Rectal smooth muscle tissue (tissue), 1 donor: ENCODE measurements at regions not wholly inside any gene's neighbourhood (a gene's known extent, or its start where the extent isn't known, plus 50 kb on each side); places are given as distances from the start of the nearest gene placed in this dataset.

ENCODE experiments used
- H3K27ac ChIP-seq: one replicate; pipeline ENCODE4 v1.7.0; 2013; ENCODE audit warnings: low read depth, low read length, inconsistent platforms
- H3K27me3 ChIP-seq: one replicate; pipeline ENCODE4 v1.7.0; 2013; ENCODE audit warnings: low read length; ENCODE audit not compliant: control insufficient read depth, insufficient read depth
- H3K36me3 ChIP-seq: one replicate; pipeline ENCODE4 v1.7.0; 2013; ENCODE audit warnings: low read length; ENCODE audit not compliant: control insufficient read depth, insufficient read depth
- H3K4me1 ChIP-seq: one replicate; pipeline ENCODE4 v1.7.0; 2013; ENCODE audit warnings: low read length; ENCODE audit not compliant: control insufficient read depth, insufficient read depth
- H3K4me3 ChIP-seq: one replicate; pipeline ENCODE4 v1.7.0; 2013; ENCODE audit warnings: low read length
- H3K9ac ChIP-seq: one replicate; pipeline ENCODE4 v1.7.0; 2013; ENCODE audit warnings: low read length

GRCh38 chr3:132145833-132146232, 111.0 kb upstream of the CPNE4 start:
- H3K4me1 ChIP-seq: no peaks in the 10 kb centered on the region
- H3K9ac ChIP-seq: no peak overlapping the region
- no peak overlapping the region for H3K4me3 ChIP-seq
- H3K27me3 ChIP-seq: no peaks in the 10 kb centered on the region
- H3K36me3 ChIP-seq: no peaks in the 10 kb centered on the region
- no peak overlapping the region for H3K27ac ChIP-seq

DNA sequence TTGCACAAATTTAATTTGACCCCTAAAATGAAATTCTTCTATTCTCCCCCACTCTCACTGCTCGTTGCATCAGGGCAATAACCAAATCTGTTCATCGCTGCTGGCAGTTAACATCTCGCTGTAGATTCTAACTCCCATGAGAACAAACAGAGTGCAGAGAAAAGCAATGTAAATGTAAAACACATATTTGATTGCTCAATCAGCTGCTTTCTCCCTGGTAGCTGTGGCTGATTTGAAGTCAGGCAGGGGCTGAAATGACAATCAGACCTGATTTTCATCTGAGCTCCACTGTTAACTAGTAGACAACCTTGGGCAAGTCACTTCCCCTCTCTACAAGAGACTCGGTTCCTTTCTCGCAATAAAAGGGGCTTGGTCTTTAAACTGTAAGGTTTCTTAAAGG, 119.8 kb upstream of the CPNE4 start:
- no peaks in the 10 kb centered on the region for H3K4me1 ChIP-seq
- H3K9ac ChIP-seq: no peak overlapping the region
- no peaks in the 10 kb centered on the region for H3K36me3 ChIP-seq
- H3K27ac ChIP-seq: no peak overlapping the region
- no peak overlapping the region for H3K4me3 ChIP-seq
- no peaks in the 10 kb centered on the region for H3K27me3 ChIP-seq

DNA sequence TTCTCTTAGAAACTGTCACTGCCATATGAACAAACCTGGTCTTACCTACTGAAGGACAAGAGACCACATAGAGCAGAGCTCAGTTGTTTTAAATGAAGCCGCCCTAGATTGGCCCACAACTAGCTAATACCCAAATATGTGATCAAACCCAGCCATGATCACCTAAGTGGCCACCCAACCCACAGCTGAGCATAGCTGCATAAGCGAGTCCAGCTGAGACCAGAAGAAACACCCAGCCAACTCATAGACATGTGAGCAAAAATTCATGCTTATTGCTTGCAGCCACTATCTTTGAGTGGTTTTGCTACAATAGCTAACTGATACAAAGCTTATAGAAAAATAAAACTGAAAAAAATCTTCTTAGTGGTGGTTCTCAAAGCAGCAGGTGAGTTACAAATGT, 124.3 kb upstream of the CPNE4 start:
- no peak overlapping the region for H3K27ac ChIP-seq
- no peaks in the 10 kb centered on the region for H3K27me3 ChIP-seq
- no peak overlapping the region for H3K9ac ChIP-seq
- no peak overlapping the region for H3K4me3 ChIP-seq
- H3K4me1 ChIP-seq: no peaks in the 10 kb centered on the region
- H3K36me3 ChIP-seq: no peaks in the 10 kb centered on the region

- H3K4me1 ChIP-seq: no peaks in the 10 kb centered on the region
- H3K36me3 ChIP-seq: no peaks in the 10 kb centered on the region
- no peak overlapping the region for H3K27ac ChIP-seq
- no peaks in the 10 kb centered on the region for H3K27me3 ChIP-seq
- no peak overlapping the region for H3K9ac ChIP-seq
- H3K4me3 ChIP-seq: no peak overlapping the region
Measured at GRCh38 chr3:132160198-132160597, 125.4 kb upstream of the CPNE4 start.

DNA sequence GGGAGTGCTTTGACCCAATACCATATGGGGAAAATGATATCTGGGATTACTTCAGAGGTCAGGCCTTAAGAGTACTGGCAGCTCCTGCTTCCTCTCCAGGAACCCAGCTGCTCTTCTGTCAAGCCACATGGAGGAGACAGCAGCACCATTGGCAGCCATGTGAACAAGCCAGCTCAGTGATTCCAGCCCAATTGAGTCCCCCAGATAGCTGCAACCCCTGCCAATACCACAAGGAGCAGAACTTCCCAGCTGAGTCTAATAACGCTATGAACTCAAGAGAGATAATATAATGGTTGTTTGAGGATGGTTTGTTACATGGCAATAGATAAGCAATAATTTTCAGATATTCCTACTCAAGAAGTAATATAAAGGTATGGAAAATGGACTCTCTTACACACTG, 126.8 kb upstream of the CPNE4 start:
- Histone ChIP-seq H3K9ac (no peak overlapping the region), H3K27ac (no peak overlapping the region), H3K4me1 (no peaks in the 10 kb centered on the region)

GRCh38 chr3:132164469-132165092, 129.8 kb upstream of the CPNE4 start:
- Histone ChIP-seq H3K4me3 (no peak overlapping the region), H3K27me3 (no peaks in the 10 kb centered on the region), H3K27ac (no peak overlapping the region), H3K36me3 (no peaks in the 10 kb centered on the region), H3K4me1 (no peaks in the 10 kb centered on the region), H3K9ac (no peak overlapping the region)

More for the DNA sequence above, 126.8 kb upstream of the CPNE4 start:
- Histone ChIP-seq H3K36me3 (no peaks in the 10 kb centered on the region), H3K4me3 (no peak overlapping the region), H3K27me3 (no peaks in the 10 kb centered on the region)

- no peak overlapping the region for H3K4me3 ChIP-seq
- H3K27me3 ChIP-seq: no peaks in the 10 kb centered on the region
- no peaks in the 10 kb centered on the region for H3K4me1 ChIP-seq
- no peak overlapping the region for H3K27ac ChIP-seq
- H3K9ac ChIP-seq: no peak overlapping the region
- no peaks in the 10 kb centered on the region for H3K36me3 ChIP-seq
Measured at GRCh38 chr3:132167870-132168269, 133.1 kb upstream of the CPNE4 start.

GRCh38 chr3:132174500-132174899, 139.7 kb upstream of the CPNE4 start:
- H3K36me3 ChIP-seq: no peaks in the 10 kb centered on the region
- H3K9ac ChIP-seq: no peak overlapping the region
- no peaks in the 10 kb centered on the region for H3K27me3 ChIP-seq
- no peak overlapping the region for H3K4me3 ChIP-seq
- no peak overlapping the region for H3K27ac ChIP-seq
- no peaks in the 10 kb centered on the region for H3K4me1 ChIP-seq

DNA sequence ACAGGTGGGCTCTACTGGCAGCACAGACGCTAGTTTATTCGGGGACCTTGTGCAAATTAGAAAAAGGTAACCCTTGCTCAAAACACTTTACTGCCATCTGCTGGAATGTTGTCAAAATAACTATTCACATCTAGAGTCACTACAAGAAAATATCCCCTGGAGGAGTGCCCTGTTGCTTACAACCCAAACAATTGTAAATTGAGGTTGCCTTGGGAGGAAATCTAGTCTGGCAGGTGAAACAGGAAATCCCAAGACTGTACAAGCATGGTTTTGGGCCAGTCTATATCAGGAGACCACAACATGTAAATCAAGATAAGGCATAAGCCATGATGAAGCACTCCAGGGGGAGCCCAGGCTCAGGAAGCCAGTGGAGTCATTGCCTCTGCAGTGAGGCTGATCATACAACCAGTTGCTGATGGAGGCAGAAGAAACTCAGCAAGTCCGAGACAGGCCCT, 136.8 kb upstream of the ACP3 start:
- Histone ChIP-seq H3K4me3 (no peak overlapping the region), H3K9ac (no peak overlapping the region), H3K27me3 (no peaks in the 10 kb centered on the region), H3K4me1 (no peaks in the 10 kb centered on the region), H3K36me3 (no peaks in the 10 kb centered on the region), H3K27ac (no peak overlapping the region)

DNA sequence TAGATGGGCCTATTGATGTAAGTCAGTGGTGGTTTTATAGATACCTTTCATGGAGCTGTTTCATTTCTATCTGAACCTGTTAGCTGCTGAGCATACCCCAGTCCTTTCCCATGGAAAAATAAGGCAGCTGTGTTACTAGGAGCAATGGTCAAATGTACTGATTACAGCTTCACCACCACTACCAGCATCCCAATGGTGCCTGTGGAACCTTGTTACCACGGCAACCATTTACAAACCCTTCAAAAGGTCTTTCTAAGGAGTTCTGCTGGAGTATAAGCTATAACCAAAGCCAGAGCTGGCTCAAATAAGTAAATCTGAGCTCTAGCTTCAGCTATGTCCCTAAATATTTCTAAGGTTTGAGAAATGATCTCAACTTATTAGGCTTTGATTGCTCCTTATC, 133.4 kb upstream of the ACP3 start:
- H3K4me3 ChIP-seq: no peak overlapping the region
- H3K27me3 ChIP-seq: no peaks in the 10 kb centered on the region
- no peak overlapping the region for H3K27ac ChIP-seq
- no peaks in the 10 kb centered on the region for H3K36me3 ChIP-seq
- H3K4me1 ChIP-seq: no peaks in the 10 kb centered on the region
- no peak overlapping the region for H3K9ac ChIP-seq

- no peak overlapping the region for H3K4me3 ChIP-seq
- no peak overlapping the region for H3K27ac ChIP-seq
- H3K27me3 ChIP-seq: no peaks in the 10 kb centered on the region
- H3K9ac ChIP-seq: no peak overlapping the region
- H3K4me1 ChIP-seq: no peaks in the 10 kb centered on the region
- no peaks in the 10 kb centered on the region for H3K36me3 ChIP-seq
Measured at GRCh38 chr3:132187746-132188145, 129.5 kb upstream of the ACP3 start.

- no peak overlapping the region for H3K4me3 ChIP-seq
- H3K36me3 ChIP-seq: no peaks in the 10 kb centered on the region
- no peaks in the 10 kb centered on the region for H3K27me3 ChIP-seq
- H3K4me1 ChIP-seq: no peaks in the 10 kb centered on the region
- no peak overlapping the region for H3K27ac ChIP-seq
- no peak overlapping the region for H3K9ac ChIP-seq
Measured at GRCh38 chr3:132189601-132190000, 127.6 kb upstream of the ACP3 start.

DNA sequence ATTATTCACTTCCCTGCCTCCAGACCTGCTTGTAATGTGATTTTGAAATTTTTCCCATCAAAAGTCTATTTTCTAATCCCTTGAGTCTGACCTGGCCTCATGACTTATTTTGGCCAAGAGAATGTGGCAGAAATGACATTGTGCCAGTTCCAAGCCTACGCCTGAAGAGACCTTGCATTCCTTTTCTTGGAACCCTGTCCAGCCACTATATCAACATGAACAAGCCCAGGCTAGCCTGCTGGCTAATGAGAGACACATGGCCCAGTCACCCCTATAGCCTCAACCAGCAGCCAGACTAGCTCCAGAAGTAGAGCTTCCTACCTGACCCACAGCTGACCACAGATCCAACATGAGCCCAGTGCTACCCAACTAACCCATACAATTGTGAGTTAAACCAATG, 121.1 kb upstream of the ACP3 start:
- Histone ChIP-seq H3K4me1 (no peaks in the 10 kb centered on the region), H3K27ac (no peak overlapping the region), H3K4me3 (no peak overlapping the region), H3K27me3 (no peaks in the 10 kb centered on the region), H3K36me3 (no peaks in the 10 kb centered on the region), H3K9ac (no peak overlapping the region)
